T47D (cell line): ENCODE measurements at regions not wholly inside any gene's neighbourhood (a gene's known extent, or its start where the extent isn't known, plus 50 kb on each side); places are given as distances from the start of the nearest gene placed in this dataset.
A peak's percentile ranks its signal among the peaks of the same experiment; 100 is the strongest.

ENCODE experiments used
- DNase-seq, 2 experiments: peaks; one replicate each; pipeline versions ENCODE4 v3.0.0 to v3.0.0-alpha.2; 2011 to 2012; ENCODE audit warnings: low read depth in 1 of 2, low spot score in 1 of 2
- JUND ChIP-seq: IDR thresholded peaks from 2 replicates; pipeline ENCODE4 v1.6.1; 2012; ENCODE audit warnings: low read depth
- in situ Hi-C: cut with HindIII; loops from 2 replicates; pipeline ENCODE4 v1.10.0; 2016; ENCODE audit warnings: low sequenced_read_pairs, low pct_unique_long_range_greater_than_20kb

- no peak for DNase-seq
- no peak for TF ChIP-seq JUND
- in situ Hi-C loops: no loop called here
These were observed 278.5 kb downstream of the CASP12 start for GRCh38 chr11:104619751-104620150.

- no peak for DNase-seq
- no peak for TF ChIP-seq JUND
- in situ Hi-C loops: no loop called here
These were observed 279.3 kb downstream of the CASP12 start for GRCh38 chr11:104618954-104619353.

GRCh38 chr11:104614961-104615360, 283.3 kb downstream of the CASP12 start:
- no peak for TF ChIP-seq JUND
- DNase-seq: no peak
- in situ Hi-C loops: no loop called here

GRCh38 chr11:104614117-104614680, 284.1 kb downstream of the CASP12 start:
- in situ Hi-C loops: no loop called here
- no peak for DNase-seq
- TF ChIP-seq JUND: no peak

- DNase-seq: no peak
- no peak for TF ChIP-seq JUND
- in situ Hi-C loops: no loop called here
These were observed 287.6 kb downstream of the CASP12 start for GRCh38 chr11:104610635-104611034.

GRCh38 chr11:104609311-104610085, 288.8 kb downstream of the CASP12 start:
- TF ChIP-seq JUND: no peak
- in situ Hi-C loops: no loop called here
- DNase-seq: peak; percentile 47 to 74

GRCh38 chr11:104602643-104603042, 295.6 kb downstream of the CASP12 start:
- DNase-seq: no peak
- TF ChIP-seq JUND: no peak
- in situ Hi-C loops: no loop called here

- DNase-seq: no peak
- in situ Hi-C loops: no loop called here
- TF ChIP-seq JUND: no peak
These were observed 303.9 kb downstream of the CASP12 start for GRCh38 chr11:104594228-104594958.

GRCh38 chr11:104588970-104589369, 309.3 kb downstream of the CASP12 start:
- no peak for TF ChIP-seq JUND
- in situ Hi-C loops: no loop called here
- DNase-seq: no peak

- no peak for TF ChIP-seq JUND
- DNase-seq: no peak
- in situ Hi-C loops: no loop called here
These were observed 309.8 kb downstream of the CASP12 start for GRCh38 chr11:104588446-104588845.

GRCh38 chr11:104584823-104585222, 313.4 kb downstream of the CASP12 start:
- in situ Hi-C loops: no loop called here
- TF ChIP-seq JUND: no peak
- no peak for DNase-seq

GRCh38 chr11:104583857-104584256, 314.4 kb downstream of the CASP12 start:
- in situ Hi-C loops: no loop called here
- DNase-seq: no peak
- no peak for TF ChIP-seq JUND

- DNase-seq: no peak
- TF ChIP-seq JUND: no peak
- in situ Hi-C loops: no loop called here
These were observed 315.8 kb downstream of the CASP12 start for GRCh38 chr11:104582431-104582830.
